ENCODE measurements at regions not wholly inside any gene's neighbourhood (a gene's known extent, or its start where the extent isn't known, plus 50 kb on each side); places are given as distances from the start of the nearest gene placed in this dataset.
"Not testable (repeated sequence)": the region's sequence is repeated elsewhere in the genome, so short reads cannot be mapped to it uniquely, and the experiment has no call there.

DNA sequence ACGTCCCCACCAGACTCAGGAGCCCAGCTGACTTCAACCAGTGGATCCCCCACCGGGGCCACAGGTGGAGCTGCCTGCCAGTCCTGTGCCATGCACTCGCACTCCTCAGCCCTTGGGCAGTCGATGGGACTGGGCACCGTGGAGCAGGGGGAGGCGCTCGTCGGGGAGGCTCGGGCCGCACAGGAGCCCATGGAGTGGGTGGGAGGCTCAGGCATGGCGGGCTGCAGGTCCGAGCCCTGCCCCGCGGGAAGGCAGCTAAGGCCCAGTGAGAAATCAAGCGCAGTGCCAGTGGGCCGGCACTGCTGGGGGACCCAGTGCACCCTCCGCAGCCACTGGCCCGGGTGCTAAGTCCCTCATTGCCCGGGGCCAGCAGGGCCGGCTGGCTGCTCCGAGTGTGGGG, 52.3 kb upstream of the LRRC30 start:
- not testable (repeated sequence) for DNase-seq (ENCODE audit: low spot score)

DNA sequence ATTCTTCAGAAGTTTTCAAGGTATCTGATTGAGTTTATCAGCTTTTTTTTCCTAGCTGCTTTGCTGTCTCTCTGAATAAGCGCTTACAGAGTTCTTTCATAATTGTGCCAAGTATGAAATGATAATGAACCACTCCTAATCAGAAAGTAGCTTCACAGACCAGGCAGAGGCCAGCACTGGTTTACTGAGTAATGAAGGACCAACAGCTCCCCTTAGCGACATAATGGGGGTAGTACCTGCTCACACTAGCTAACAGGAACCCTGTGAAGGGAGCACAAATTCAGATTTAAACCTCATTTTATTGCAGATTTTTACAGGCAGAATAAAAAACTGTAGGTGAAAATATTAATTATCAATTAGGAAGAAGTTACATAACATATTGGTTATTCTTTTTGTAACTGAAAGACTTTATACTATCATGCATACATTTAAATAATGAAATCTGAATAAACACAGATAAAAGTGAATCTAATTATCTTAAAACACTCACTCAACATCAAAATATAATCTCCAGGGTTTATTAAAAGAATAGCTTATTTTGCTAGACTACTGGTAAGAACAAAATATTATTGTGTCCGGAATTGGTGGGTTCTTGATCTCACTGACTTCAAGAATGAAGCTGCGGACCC, 53.7 kb upstream of the LRRC30 start:
- DNase-seq (ENCODE audit: low spot score) = no peak

DNA sequence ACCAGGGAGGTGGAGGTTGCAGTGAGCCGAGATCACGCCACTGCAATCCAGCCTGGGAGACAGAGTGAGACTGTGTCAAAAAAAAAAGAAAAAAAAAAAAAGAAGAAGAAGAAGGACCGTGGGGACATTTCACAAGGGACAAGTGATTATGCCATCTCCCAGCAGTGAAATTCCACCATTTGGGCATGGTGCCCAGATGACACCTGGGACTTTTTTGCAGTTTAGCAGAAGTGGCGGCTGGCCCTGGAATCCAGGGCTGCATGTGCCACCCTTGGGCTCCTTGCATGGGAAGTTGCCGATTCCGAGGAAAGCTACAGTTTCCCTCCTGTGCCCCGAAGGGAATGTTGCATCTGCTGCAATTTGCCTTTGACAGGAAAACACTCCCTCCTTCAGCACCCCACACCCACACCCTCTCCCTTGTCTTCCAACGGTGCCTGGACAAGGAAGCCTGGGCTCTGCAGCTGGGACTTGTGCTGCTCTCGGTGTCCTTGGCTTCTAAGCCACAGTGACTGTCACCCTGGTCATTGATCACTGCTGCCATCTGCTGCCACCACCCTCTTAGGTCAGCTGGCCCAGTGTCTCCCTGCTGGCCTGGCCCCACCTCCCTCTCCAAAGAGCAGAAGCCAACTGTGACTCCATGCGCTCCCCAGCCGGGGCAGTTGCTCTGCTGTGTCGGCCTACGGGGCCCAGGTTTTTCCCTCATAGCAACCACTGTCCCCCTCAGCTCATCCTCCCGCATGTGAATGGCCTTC, 56.4 kb upstream of the LRRC30 start:
- peak; percentile 59 for DNase-seq (ENCODE audit: low spot score)

DNA sequence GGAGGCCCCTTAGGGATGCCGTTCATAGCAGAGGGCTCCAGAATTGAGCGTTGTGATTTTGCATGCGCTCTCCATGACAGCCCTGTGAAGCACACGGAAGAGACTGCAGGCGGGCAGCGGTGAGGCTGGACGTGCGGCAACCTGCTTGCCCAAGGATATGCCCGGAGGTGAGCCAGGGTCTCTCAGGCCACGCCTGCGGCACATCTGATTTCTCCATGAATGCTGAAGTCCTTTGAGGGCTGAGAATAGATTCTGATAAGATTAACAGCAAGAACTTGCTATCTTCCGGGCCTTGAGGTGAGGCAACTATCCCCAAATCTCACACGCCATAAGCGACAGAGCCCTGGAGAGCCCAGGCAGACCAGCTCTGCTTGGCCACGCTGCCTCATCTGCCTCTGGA, 55.6 kb upstream of the LAMA1 start:
- no peak for DNase-seq (ENCODE audit: low spot score)

DNA sequence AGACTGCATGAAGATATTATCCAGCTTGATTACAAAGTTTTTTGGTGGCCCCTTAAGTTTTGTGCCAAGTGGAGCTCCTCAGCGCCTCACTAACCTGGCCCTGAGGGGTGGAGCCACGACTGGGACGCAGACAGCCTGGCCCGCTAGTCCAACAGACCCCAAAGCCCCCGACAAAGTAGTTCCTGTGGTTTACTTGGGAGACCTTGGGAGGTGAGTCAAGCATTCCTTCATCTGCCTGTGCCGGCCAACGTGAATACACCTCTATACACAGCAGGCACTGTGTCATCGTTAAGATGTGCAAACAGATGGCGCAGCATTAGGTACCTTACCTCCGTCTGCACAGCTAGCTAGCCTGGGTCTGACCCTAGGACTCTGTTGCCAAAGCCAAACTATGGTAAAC, 55.0 kb upstream of the LAMA1 start:
- no peak for DNase-seq (ENCODE audit: low spot score)

DNA sequence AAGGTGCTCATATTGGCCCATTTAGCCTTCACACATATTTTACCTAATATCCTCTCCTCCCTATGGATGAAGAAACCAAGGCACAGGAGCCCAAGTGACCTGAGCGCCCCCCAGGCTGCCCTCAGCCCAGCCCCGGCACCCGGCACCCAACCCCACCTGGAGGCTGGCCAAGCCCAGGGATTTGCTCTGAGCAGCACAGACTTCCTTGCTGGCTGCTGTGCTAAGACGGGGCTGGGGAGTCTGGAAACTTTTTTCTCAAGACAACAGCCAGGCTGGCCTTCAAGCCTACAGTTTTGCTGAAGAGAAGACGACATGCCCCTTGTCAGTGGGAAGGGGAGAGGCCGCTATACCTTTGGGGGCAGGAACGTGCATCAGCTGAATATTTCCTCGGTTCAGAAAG, 52.7 kb upstream of the LAMA1 start:
- DNase-seq (ENCODE audit: low spot score) = no peak

DNA sequence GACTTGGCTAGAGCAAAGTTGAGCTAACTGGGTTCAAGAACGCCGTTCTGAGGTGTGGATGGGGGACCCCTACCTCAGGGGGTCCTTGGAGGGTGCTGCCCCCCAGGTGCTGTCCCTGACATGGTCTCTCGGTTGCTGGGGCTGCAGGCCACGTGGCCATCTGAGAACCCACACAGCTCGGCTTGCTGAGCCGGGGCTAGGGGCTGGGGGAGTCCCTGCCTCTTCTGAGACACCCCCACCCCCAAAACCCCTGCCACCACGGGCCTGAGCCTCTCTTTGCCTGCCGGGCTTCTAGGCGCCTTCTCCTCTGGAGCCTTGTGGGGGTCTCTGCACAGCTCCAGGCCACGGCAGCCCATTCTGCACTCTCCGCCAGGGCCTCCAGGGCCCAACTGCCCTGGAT, 52.0 kb upstream of the LAMA1 start:
- no peak for DNase-seq (ENCODE audit: low spot score)

DNA sequence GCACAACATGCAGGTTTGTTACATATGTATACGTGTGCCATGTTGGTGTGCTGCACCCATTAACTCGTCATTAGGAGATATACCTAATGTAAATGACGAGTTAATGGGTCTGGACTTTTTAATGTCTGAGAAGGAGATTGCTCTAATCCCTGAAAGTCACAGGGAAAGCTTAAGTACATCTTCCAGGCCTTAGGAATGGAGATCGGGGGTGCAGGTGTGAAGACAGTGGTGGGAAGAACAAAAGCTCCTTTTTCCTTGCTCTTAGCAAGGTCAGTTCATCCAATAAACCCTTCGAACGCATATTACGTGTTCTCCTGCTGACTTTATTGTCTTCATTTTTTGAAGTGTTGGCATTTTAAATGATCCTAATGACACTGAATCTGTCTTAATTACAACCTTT, 50.8 kb upstream of the LAMA1 start:
- DNase-seq (ENCODE audit: low spot score) = no peak

Data from ecto neural progenitor cell (in vitro differentiated cells).